SU-DHL-6 (cell line): ENCODE measurements at regions not wholly inside any gene's neighbourhood (a gene's known extent, or its start where the extent isn't known, plus 50 kb on each side); places are given as distances from the start of the nearest gene placed in this dataset.

Experiments used
- H2AFZ ChIP-seq: fragments of 200-600 bp; sonication (generic); 2 replicates; pipeline ENCODE4 v1.6.1; 2014; ENCODE audit warnings: low read depth, mild to moderate bottlenecking, moderate library complexity, mixed read lengths, antibody characterized with exemption, low read length; ENCODE audit not compliant: severe bottlenecking
- H3F3A ChIP-seq: fragments of 200-600 bp; shearing (Covaris generic); 2 replicates; pipeline ENCODE4 v1.6.0; 2016; ENCODE audit warnings: antibody characterized with exemption, mild to moderate bottlenecking; ENCODE audit not compliant: insufficient read depth
- H3K27ac ChIP-seq: fragments of 200-600 bp; sonication (generic); 2 replicates; pipeline ENCODE4 v1.5.1; 2016; ENCODE audit warnings: low read depth, mild to moderate bottlenecking, low read length, moderate library complexity, mixed read lengths
- H3K27me3 ChIP-seq: fragments of 200-600 bp; sonication (generic), shearing (Covaris generic); 2 replicates; pipeline ENCODE4 v1.6.0; 2014; ENCODE audit warnings: mild to moderate bottlenecking, low read length
- H3K36me3 ChIP-seq: fragments of 200-600 bp; sonication (generic); 2 replicates; pipeline ENCODE4 v1.6.1; 2014; ENCODE audit warnings: mild to moderate bottlenecking, low read length, mixed read lengths
- H3K4me2 ChIP-seq: fragments of 300-600, 200-600 bp; shearing (Covaris generic), sonication (generic); 2 replicates; pipeline ENCODE4 v1.6.0; 2014; ENCODE audit warnings: low read length, low read depth, mild to moderate bottlenecking; ENCODE audit not compliant: poor library complexity, severe bottlenecking
- H3K4me3 ChIP-seq: fragments of 200-600 bp; sonication (generic); 2 replicates; pipeline ENCODE4 v1.5.1; 2014; ENCODE audit warnings: antibody characterized with exemption, low read length, mild to moderate bottlenecking, mixed read lengths; ENCODE audit not compliant: insufficient read depth, poor library complexity, severe bottlenecking
- H3K79me2 ChIP-seq: fragments of 200-600 bp; sonication (generic); 2 replicates; pipeline ENCODE4 v1.6.1; 2014; ENCODE audit warnings: mild to moderate bottlenecking, low read length, moderate library complexity; ENCODE audit not compliant: insufficient read depth
- H3K9ac ChIP-seq: fragments of 200-600 bp; sonication (generic); 2 replicates; pipeline ENCODE4 v1.7.0; 2014; ENCODE audit warnings: mild to moderate bottlenecking, low read length
- H3K9me2 ChIP-seq: fragments of 200-600 bp; sonication (generic); replicated peaks from 2 replicates; pipeline ENCODE4 v1.6.1; 2014; ENCODE audit warnings: low read length; ENCODE audit not compliant: insufficient read depth
- H3K9me3 ChIP-seq: fragments of 200-600 bp; sonication (generic); 2 replicates; pipeline ENCODE4 v1.6.1; 2014; ENCODE audit warnings: low read length, mixed read lengths; ENCODE audit not compliant: insufficient read depth
- H4K20me1 ChIP-seq: fragments of 200-600 bp; sonication (generic); 2 replicates; pipeline ENCODE4 v1.6.1; 2014; ENCODE audit warnings: low read depth, mild to moderate bottlenecking, antibody characterized with exemption, low read length, moderate library complexity, mixed read lengths
- EZH2phosphoT487 ChIP-seq: fragments of 200-600 bp; sonication (generic), shearing (Covaris generic); conservative IDR thresholded peaks from 2 replicates; pipeline ENCODE4 v1.6.1; 2018; ENCODE audit warnings: mild to moderate bottlenecking, antibody characterized with exemption, low read length, moderate library complexity, mixed read lengths
- TF ChIP-seq, protein P1 (sequence below): fragments of 200-600 bp; sonication (generic); IDR thresholded peaks from one replicate; pipeline ENCODE4 v1.5.1; 2017; ENCODE audit warnings: antibody characterized with exemption, mild to moderate bottlenecking, low read length, moderate library complexity; ENCODE audit not compliant: insufficient read depth, poor library complexity, severe bottlenecking

DNA sequence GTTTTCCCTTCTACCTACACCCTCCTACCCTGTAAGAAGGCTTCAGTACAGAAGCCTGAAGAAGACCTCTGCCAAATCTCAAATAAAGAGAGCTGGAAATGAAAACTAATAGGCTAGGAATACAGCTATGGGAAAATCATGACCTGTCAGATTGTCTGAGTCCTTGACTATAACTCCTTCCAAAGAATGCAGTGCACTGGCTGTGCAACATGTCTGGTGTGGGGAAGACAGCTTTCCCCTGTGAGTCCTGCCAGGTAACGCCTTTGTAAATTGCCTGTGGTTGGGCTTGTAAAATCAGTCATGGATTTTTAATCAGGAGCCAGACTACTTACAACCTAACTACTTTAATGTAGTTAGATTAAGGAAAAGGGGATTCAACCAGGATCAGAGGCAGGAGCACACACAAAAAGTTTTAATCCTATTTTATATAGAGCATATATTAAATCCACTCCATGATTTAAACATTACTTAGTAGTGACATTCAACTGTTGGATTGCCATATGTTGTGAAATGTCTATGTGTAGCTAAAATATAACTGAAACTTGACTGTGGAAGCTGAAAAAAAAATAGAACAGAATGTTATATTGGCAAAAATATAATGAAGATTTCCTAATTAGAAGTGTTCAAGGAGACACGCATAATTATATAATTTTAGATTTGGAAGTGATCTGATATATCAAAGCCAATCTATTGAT lies 1667.8 kb downstream of the KCNT2 start:
- no peaks in the 10 kb centered on the region for H3K9me3 ChIP-seq
- H3K4me3 ChIP-seq: no peak overlapping the region
- H2AFZ ChIP-seq: peak overlapping the region; percentile 79
- H3K9me2 ChIP-seq: no peaks in the 10 kb centered on the region
- no peak overlapping the region for H3K4me2 ChIP-seq
- H3K27me3 ChIP-seq: no peaks in the 10 kb centered on the region
- H3K79me2 ChIP-seq: no peaks in the 10 kb centered on the region
- H3K36me3 ChIP-seq: no peaks in the 10 kb centered on the region
- no peak overlapping the region for H3K9ac ChIP-seq
- no peak overlapping the region for H3K27ac ChIP-seq
- H3F3A ChIP-seq: no peaks in the 10 kb centered on the region
- no peak for TF ChIP-seq EZH2phosphoT487
- TF ChIP-seq, protein P1, sequence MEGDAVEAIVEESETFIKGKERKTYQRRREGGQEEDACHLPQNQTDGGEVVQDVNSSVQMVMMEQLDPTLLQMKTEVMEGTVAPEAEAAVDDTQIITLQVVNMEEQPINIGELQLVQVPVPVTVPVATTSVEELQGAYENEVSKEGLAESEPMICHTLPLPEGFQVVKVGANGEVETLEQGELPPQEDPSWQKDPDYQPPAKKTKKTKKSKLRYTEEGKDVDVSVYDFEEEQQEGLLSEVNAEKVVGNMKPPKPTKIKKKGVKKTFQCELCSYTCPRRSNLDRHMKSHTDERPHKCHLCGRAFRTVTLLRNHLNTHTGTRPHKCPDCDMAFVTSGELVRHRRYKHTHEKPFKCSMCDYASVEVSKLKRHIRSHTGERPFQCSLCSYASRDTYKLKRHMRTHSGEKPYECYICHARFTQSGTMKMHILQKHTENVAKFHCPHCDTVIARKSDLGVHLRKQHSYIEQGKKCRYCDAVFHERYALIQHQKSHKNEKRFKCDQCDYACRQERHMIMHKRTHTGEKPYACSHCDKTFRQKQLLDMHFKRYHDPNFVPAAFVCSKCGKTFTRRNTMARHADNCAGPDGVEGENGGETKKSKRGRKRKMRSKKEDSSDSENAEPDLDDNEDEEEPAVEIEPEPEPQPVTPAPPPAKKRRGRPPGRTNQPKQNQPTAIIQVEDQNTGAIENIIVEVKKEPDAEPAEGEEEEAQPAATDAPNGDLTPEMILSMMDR: no peak
- no peaks in the 10 kb centered on the region for H4K20me1 ChIP-seq

DNA sequence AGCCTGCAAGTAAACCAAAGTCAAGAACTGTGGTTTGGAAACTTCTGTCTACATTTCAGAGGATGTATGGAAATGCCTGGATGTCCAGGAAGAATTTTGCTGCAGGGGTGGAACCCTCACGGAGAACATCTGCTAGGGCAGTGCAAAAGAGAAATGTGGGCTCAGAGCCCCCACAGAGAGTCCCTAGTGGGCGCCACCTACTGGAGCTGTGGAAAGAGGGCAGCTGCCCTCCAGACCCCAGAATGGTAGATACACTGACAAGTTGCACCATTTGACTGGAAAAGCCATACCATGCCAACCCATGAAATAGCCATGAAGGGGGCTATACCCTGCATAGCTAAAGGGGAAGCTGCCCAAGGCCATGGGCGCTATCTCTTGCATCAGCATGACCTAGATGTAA lies 1672.4 kb downstream of the KCNT2 start:
- Histone ChIP-seq H2AFZ (no peak overlapping the region), H3K4me3 (no peak overlapping the region), H3K4me2 (no peak overlapping the region), H3K79me2 (no peaks in the 10 kb centered on the region), H3K9me3 (no peaks in the 10 kb centered on the region; the same call in 1 of the 2 replicates), H3F3A (no peaks in the 10 kb centered on the region), H3K9ac (no peak overlapping the region), H4K20me1 (no peaks in the 10 kb centered on the region), H3K9me2 (no peaks in the 10 kb centered on the region), H3K27ac (no peak overlapping the region), H3K36me3 (no peaks in the 10 kb centered on the region), H3K27me3 (no peaks in the 10 kb centered on the region)
- no peak for TF ChIP-seq EZH2phosphoT487
- TF ChIP-seq, protein P1: no peak

GRCh38 chr1:194931166-194931565 lies 1677.1 kb downstream of the KCNT2 start:
- Histone ChIP-seq H3K9ac (no peak overlapping the region), H2AFZ (no peak overlapping the region), H3K79me2 (no peaks in the 10 kb centered on the region), H4K20me1 (no peaks in the 10 kb centered on the region), H3K36me3 (no peaks in the 10 kb centered on the region), H3K4me3 (no peak overlapping the region), H3K27me3 (no peaks in the 10 kb centered on the region), H3K9me2 (no peaks in the 10 kb centered on the region), H3F3A (no peaks in the 10 kb centered on the region), H3K4me2 (no peak overlapping the region), H3K27ac (no peak overlapping the region), H3K9me3 (no peaks in the 10 kb centered on the region; the same call in 1 of the 2 replicates)
- TF ChIP-seq, protein P1: no peak
- no peak for TF ChIP-seq EZH2phosphoT487
